ENCODE measurements at regions not wholly inside any gene's neighbourhood (a gene's known extent, or its start where the extent isn't known, plus 50 kb on each side); places are given as distances from the start of the nearest gene placed in this dataset.

DNA sequence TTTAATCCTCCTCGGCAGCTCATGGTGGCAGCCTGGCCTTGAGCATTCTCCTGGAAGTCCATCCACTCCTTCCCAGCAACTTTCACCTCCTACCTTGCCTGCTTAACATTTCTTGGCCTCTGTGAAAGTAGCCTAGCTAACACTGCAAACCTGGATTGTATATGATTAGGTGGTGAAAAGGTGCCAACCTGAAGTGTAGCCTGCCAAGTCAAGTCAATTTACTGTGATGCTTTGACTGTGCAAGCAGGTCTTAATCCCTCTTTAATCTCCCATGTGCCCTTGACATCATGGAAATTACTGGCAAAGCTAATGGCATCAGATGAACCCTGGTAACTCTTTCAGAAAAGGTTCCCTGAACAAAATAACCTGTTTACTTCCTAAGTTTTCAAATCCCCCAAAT lies 169.7 kb upstream of the NR2F2 start:
- no peak for TF ChIP-seq CTCF (IDR thresholded peaks at IDR 0.05)
- no peak for TF ChIP-seq POLR2A (IDR thresholded peaks at IDR 0.05)
